Astrocyte (in vitro differentiated cells and primary cell): ENCODE measurements at regions not wholly inside any gene's neighbourhood (a gene's known extent, or its start where the extent isn't known, plus 50 kb on each side); places are given as distances from the start of the nearest gene placed in this dataset.

Experiments used
- DNase-seq: peaks from one replicate; pipeline ENCODE4 v3.0.0-alpha.2; 2010; ENCODE audit warnings: low read depth
- FAIRE-seq: peaks from 2 replicates; lab custom pipeline; 2011; peaks lifted over from hg19 to GRCh38; lab: Jason Lieb, UNC
- H2AFZ ChIP-seq: 2 replicates; pipeline ENCODE4 v1.6.0; 2012; ENCODE audit warnings: low read depth, low read length, inconsistent platforms
- H3K27ac ChIP-seq: 2 replicates; pipeline ENCODE4 v1.5.1; 2011; ENCODE audit warnings: low read depth, low read length, inconsistent platforms
- H3K27me3 ChIP-seq: 2 replicates; pipeline ENCODE4 v1.6.0; 2011; ENCODE audit warnings: low read length, inconsistent platforms; ENCODE audit not compliant: insufficient read depth
- H3K36me3 ChIP-seq: 2 replicates; pipeline ENCODE4 v1.5.1; 2011; ENCODE audit warnings: low read length, inconsistent platforms; ENCODE audit not compliant: insufficient read depth
- H3K4me1 ChIP-seq: 2 replicates; pipeline ENCODE4 v1.5.1; 2011; ENCODE audit warnings: low read length, inconsistent platforms; ENCODE audit not compliant: insufficient read depth
- H3K4me2 ChIP-seq: 2 replicates; pipeline ENCODE4 v1.6.0; 2012; ENCODE audit warnings: low read length, inconsistent platforms
- H3K4me3 ChIP-seq: 2 replicates; pipeline ENCODE4 v1.5.1; 2011; ENCODE audit warnings: low read depth, mild to moderate bottlenecking, low read length, inconsistent platforms; ENCODE audit not compliant: insufficient read depth
- H3K79me2 ChIP-seq: 2 replicates; pipeline ENCODE4 v1.6.0; 2012; ENCODE audit warnings: mild to moderate bottlenecking, low read length, inconsistent platforms; ENCODE audit not compliant: insufficient read depth
- H3K9ac ChIP-seq: 2 replicates; pipeline ENCODE4 v1.6.0; 2012; ENCODE audit warnings: mild to moderate bottlenecking, low read length, inconsistent platforms
- H3K9me3 ChIP-seq: 2 replicates; pipeline ENCODE4 v1.5.1; 2012; ENCODE audit warnings: low read depth, mild to moderate bottlenecking, low read length, inconsistent platforms; ENCODE audit not compliant: insufficient read depth
- H4K20me1 ChIP-seq: 2 replicates; pipeline ENCODE4 v1.6.0; 2012; ENCODE audit warnings: low read length, inconsistent platforms; ENCODE audit not compliant: insufficient read depth
- H3K27ac Mint-ChIP-seq: one replicate; pipeline ENCODE4 v1.8.0; 2021; ENCODE audit warnings: mild to moderate bottlenecking, mixed read lengths; ENCODE audit not compliant: unreplicated experiment
- H3K27me3 Mint-ChIP-seq: one replicate; pipeline ENCODE4 v1.8.0; 2021; ENCODE audit warnings: low read depth, mixed read lengths; ENCODE audit not compliant: unreplicated experiment
- H3K36me3 Mint-ChIP-seq: one replicate; pipeline ENCODE4 v1.8.0; 2021; ENCODE audit warnings: low read depth, mixed read lengths; ENCODE audit not compliant: unreplicated experiment
- H3K4me1 Mint-ChIP-seq: one replicate; pipeline ENCODE4 v1.8.0; 2021; ENCODE audit warnings: low read depth, mixed read lengths; ENCODE audit not compliant: unreplicated experiment
- H3K4me3 Mint-ChIP-seq: one replicate; pipeline ENCODE4 v1.8.0; 2021; ENCODE audit warnings: mild to moderate bottlenecking, moderate library complexity, mixed read lengths; ENCODE audit not compliant: unreplicated experiment
- H3K9me3 Mint-ChIP-seq: one replicate; pipeline ENCODE4 v1.8.0; 2021; ENCODE audit warnings: mild to moderate bottlenecking, mixed read lengths; ENCODE audit not compliant: unreplicated experiment
- EZH2 ChIP-seq: IDR thresholded peaks from 2 replicates; pipeline ENCODE4 v1.6.1; 2012; ENCODE audit warnings: mild to moderate bottlenecking, low read length, inconsistent platforms; ENCODE audit not compliant: insufficient read depth
- TF ChIP-seq, protein P1 (sequence below): IDR thresholded peaks from 2 replicates; pipeline ENCODE4 v1.5.1; 2011; ENCODE audit warnings: low read depth, mild to moderate bottlenecking, inconsistent platforms, low read length, moderate library complexity; ENCODE audit not compliant: insufficient read depth

DNA sequence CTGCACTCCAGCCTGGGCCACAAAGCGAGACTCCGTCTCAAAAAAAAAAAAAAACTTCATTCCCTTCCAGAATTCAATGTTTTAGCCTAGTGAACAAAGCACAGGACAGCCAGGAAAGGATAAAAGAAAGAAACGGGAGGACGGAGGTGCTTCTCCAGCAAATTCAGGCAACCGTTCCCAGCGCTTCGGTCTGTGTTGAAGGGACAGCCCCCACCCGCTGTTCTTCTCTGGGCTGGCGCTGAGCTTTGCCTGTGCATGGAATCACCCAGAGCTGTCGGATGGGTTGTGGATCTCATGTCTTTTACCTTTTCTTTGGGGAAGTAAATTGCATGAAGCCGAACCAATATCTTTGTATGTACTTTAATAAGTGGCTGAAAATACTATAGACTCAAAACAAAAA is 248.4 kb upstream of the IRX2 start:
- Histone ChIP-seq H3K36me3 (no peaks in the 10 kb centered on the region), H3K4me2 (no peak overlapping the region), H4K20me1 (no peaks in the 10 kb centered on the region), H3K4me1 (no peaks in the 10 kb centered on the region), H3K9ac (no peak overlapping the region), H3K27ac (no peak overlapping the region), H2AFZ (no peak overlapping the region), H3K27me3 (no peaks in the 10 kb centered on the region), H3K9me3 (peaks cover 11% of the 10 kb centered on the region), H3K79me2 (no peaks in the 10 kb centered on the region), H3K4me3 (no peak overlapping the region)
- Mint-ChIP-seq H3K4me1 (peaks cover 21% of the 10 kb centered on the region), H3K4me3 (no peak overlapping the region), H3K27ac (no peak overlapping the region), H3K9me3 (peaks cover 10% of the 10 kb centered on the region), H3K36me3 (no peaks in the 10 kb centered on the region), H3K27me3 (peaks cover 19% of the 10 kb centered on the region)
- FAIRE-seq (no peak), DNase-seq (no peak)
- no peak for TF ChIP-seq EZH2
- TF ChIP-seq, protein P1, sequence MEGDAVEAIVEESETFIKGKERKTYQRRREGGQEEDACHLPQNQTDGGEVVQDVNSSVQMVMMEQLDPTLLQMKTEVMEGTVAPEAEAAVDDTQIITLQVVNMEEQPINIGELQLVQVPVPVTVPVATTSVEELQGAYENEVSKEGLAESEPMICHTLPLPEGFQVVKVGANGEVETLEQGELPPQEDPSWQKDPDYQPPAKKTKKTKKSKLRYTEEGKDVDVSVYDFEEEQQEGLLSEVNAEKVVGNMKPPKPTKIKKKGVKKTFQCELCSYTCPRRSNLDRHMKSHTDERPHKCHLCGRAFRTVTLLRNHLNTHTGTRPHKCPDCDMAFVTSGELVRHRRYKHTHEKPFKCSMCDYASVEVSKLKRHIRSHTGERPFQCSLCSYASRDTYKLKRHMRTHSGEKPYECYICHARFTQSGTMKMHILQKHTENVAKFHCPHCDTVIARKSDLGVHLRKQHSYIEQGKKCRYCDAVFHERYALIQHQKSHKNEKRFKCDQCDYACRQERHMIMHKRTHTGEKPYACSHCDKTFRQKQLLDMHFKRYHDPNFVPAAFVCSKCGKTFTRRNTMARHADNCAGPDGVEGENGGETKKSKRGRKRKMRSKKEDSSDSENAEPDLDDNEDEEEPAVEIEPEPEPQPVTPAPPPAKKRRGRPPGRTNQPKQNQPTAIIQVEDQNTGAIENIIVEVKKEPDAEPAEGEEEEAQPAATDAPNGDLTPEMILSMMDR: no peak

DNA sequence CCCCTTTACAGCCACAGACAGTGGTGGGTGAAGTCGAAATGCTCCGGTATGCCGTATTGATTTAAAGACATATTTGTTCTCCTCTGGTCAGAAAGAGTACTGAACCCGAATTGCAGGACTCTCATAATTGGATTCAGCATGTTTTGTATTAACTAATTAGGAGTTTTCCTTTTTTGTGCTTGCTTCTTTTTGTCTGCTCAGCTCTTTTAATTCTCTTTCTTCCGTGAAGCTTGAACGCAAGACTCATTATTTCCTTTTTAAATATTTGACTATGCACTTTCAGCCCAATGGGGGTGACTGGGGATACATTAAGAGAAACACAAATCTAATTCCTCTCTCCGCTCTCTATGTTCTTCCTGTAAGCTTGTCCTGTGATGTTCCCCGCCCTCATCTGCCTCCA is 246.6 kb upstream of the IRX2 start:
- Mint-ChIP-seq H3K4me3 (no peak overlapping the region), H3K9me3 (peaks cover 13% of the 10 kb centered on the region), H3K27ac (no peak overlapping the region), H3K27me3 (peaks cover 17% of the 10 kb centered on the region), H3K36me3 (no peaks in the 10 kb centered on the region), H3K4me1 (peaks cover 21% of the 10 kb centered on the region)
- Histone ChIP-seq H3K27ac (no peak overlapping the region), H3K36me3 (no peaks in the 10 kb centered on the region), H3K27me3 (no peaks in the 10 kb centered on the region), H3K4me3 (no peak overlapping the region), H3K9ac (no peak overlapping the region), H4K20me1 (no peaks in the 10 kb centered on the region), H3K4me1 (no peaks in the 10 kb centered on the region), H3K9me3 (peaks cover 11% of the 10 kb centered on the region), H3K79me2 (no peaks in the 10 kb centered on the region), H2AFZ (no peak overlapping the region), H3K4me2 (no peak overlapping the region)
- TF ChIP-seq, protein P1: no peak
- no peak for TF ChIP-seq EZH2
- no peak for DNase-seq
- FAIRE-seq: no peak

DNA sequence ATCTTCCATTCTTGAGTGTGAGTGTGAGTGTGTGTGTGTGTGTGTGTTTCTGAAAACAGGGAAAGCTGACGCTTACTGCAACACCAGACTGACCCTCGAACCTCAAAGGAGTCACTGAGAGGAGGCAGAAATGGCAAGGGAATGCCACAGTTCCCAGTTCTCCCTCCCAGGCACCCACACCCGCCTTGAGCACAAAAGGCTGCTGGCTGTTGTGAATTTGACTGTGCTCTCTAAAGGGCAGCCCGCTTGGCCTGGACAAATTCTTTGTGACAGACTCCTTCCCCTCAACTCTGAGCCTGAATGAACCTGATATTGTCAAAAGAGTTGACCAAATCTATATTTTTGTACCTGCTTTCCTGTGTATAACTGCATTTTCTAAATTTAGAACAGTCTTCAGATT is 245.7 kb upstream of the IRX2 start:
- no peaks in the 10 kb centered on the region for H3K4me1 ChIP-seq
- no peak overlapping the region for H3K27ac ChIP-seq
- Mint-ChIP-seq H3K4me3 (no peak overlapping the region), H3K36me3 (no peaks in the 10 kb centered on the region), H3K4me1 (peaks cover 21% of the 10 kb centered on the region), H3K27ac (no peak overlapping the region), H3K27me3 (peaks cover 18% of the 10 kb centered on the region), H3K9me3 (peaks cover 9% of the 10 kb centered on the region)
- H3K4me2 ChIP-seq: no peak overlapping the region
- no peaks in the 10 kb centered on the region for H3K79me2 ChIP-seq
- DNase-seq (no peak), FAIRE-seq (no peak)
- TF ChIP-seq EZH2: no peak
- TF ChIP-seq, protein P1: no peak
- no peaks in the 10 kb centered on the region for H3K27me3 ChIP-seq
- no peak overlapping the region for H3K9ac ChIP-seq
- H3K4me3 ChIP-seq: no peak overlapping the region
- no peak overlapping the region for H2AFZ ChIP-seq
- no peaks in the 10 kb centered on the region for H3K36me3 ChIP-seq
- no peaks in the 10 kb centered on the region for H4K20me1 ChIP-seq
- H3K9me3 ChIP-seq: peaks cover 11% of the 10 kb centered on the region
